ENCODE measurements at regions not wholly inside any gene's neighbourhood (a gene's known extent, or its start where the extent isn't known, plus 50 kb on each side); places are given as distances from the start of the nearest gene placed in this dataset.
"Not testable (repeated sequence)": the region's sequence is repeated elsewhere in the genome, so short reads cannot be mapped to it uniquely, and the experiment has no call there.

DNA sequence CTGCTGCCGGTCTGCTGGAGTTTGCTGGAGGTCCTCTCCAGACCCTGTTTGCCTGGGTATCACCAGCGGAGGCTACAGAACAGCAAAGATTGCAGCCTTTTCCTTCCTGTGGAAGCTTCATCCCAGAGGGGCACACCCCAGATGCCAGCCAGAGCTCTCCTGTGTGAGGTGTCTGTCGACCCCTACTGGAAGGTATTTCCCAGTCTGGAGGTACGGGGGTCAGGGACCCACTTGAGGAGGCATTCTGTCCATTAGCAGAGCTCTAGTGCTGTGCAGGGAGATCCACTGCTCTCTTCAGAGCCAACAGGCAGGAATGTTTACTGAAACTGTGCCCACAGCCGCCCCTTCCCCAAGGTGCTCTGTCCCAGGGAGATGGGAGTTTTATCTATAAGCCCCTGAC is 823.1 kb upstream of the HS3ST5 start:
- H3K9me3 Mint-ChIP-seq; H3K4me1 Mint-ChIP-seq; H3K27me3 Mint-ChIP-seq (ENCODE audit: low read depth, poor library complexity); H3K27ac Mint-ChIP-seq; H3K36me3 Mint-ChIP-seq (ENCODE audit: low read depth); DNase-seq; H3K4me3 Mint-ChIP-seq: not testable (repeated sequence)
- TF ChIP-seq, protein P1, sequence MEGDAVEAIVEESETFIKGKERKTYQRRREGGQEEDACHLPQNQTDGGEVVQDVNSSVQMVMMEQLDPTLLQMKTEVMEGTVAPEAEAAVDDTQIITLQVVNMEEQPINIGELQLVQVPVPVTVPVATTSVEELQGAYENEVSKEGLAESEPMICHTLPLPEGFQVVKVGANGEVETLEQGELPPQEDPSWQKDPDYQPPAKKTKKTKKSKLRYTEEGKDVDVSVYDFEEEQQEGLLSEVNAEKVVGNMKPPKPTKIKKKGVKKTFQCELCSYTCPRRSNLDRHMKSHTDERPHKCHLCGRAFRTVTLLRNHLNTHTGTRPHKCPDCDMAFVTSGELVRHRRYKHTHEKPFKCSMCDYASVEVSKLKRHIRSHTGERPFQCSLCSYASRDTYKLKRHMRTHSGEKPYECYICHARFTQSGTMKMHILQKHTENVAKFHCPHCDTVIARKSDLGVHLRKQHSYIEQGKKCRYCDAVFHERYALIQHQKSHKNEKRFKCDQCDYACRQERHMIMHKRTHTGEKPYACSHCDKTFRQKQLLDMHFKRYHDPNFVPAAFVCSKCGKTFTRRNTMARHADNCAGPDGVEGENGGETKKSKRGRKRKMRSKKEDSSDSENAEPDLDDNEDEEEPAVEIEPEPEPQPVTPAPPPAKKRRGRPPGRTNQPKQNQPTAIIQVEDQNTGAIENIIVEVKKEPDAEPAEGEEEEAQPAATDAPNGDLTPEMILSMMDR (IDR thresholded peaks at IDR 0.05): peak; percentile 9

DNA sequence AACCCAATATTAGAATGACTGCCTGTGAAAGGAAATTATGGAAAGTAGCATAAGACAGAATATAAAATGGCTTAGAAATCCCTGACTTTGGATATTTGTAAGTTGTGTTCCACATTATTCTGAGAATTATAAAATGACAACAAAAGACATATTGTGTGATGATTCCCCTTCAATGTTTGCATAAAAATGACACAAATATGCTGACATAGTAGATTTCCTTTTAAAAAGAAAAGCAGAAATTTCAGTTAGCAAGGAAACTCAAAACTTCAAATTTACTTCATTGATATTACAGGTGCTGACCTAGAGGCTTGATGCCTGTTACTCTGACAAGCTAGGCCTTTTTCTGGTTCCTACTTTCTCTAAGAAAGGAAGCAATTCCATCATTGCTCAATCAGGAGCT is 816.9 kb upstream of the HS3ST5 start:
- TF ChIP-seq, protein P1 (IDR thresholded peaks at IDR 0.05): no peak
- no peaks in the 10 kb centered on the region for H3K36me3 Mint-ChIP-seq (ENCODE audit: low read depth)
- no peak overlapping the region for H3K27ac Mint-ChIP-seq
- peaks cover 8% of the 10 kb centered on the region for H3K9me3 Mint-ChIP-seq
- no peaks in the 10 kb centered on the region for H3K4me1 Mint-ChIP-seq
- DNase-seq: no peak
- no peaks in the 10 kb centered on the region for H3K27me3 Mint-ChIP-seq (ENCODE audit: low read depth, poor library complexity)
- H3K4me3 Mint-ChIP-seq: no peak overlapping the region

DNA sequence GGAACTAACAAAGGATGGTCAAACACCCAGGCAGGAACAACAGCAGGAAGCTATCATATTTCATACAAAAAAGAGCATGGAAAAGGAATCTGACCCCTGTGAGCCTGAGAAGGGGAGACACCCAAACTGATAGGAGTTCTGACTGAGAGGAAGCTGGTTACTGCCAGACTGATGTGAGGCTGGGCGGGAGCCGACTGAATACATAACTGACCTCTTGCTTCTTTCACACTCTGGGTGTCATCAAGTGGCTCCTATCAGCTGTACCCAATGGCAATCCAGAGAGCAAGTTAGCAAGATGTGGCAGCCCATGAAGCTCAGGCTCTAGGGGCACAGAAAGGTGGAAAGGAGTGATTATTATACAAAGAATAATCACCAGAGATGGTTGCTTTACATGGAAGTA is 795.1 kb upstream of the HS3ST5 start:
- H3K27ac Mint-ChIP-seq: no peak overlapping the region
- no peaks in the 10 kb centered on the region for H3K4me1 Mint-ChIP-seq
- TF ChIP-seq, protein P1 (IDR thresholded peaks at IDR 0.05): no peak
- no peaks in the 10 kb centered on the region for H3K36me3 Mint-ChIP-seq (ENCODE audit: low read depth)
- H3K27me3 Mint-ChIP-seq (ENCODE audit: low read depth, poor library complexity): no peaks in the 10 kb centered on the region
- no peak for DNase-seq
- H3K4me3 Mint-ChIP-seq: no peak overlapping the region
- H3K9me3 Mint-ChIP-seq: no peaks in the 10 kb centered on the region

DNA sequence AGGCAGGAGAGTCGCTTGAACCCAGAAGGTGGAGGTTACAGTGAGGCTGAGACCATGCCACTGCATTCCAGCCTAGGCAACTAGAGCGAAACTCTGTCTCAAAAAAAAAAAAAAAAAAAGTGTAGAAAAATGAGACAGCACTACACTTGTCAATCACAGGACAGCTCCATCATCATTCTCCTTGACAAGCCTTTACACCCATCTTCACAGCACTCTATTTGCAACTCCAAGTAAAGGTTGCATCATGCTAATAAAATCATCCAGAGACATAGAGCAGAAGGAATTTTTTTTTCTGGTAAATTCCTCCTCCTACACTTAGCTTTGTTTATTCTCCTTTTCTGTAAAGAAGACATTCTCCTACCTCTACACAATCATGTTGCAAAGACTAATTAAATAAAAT is 791.0 kb upstream of the HS3ST5 start:
- Mint-ChIP-seq H3K27ac (no peak overlapping the region), H3K4me1 (no peaks in the 10 kb centered on the region), H3K4me3 (no peak overlapping the region), H3K9me3 (no peaks in the 10 kb centered on the region), H3K27me3 (ENCODE audit: low read depth, poor library complexity) (no peaks in the 10 kb centered on the region), H3K36me3 (ENCODE audit: low read depth) (no peaks in the 10 kb centered on the region)
- TF ChIP-seq, protein P1 (IDR thresholded peaks at IDR 0.05): no peak
- DNase-seq: no peak

DNA sequence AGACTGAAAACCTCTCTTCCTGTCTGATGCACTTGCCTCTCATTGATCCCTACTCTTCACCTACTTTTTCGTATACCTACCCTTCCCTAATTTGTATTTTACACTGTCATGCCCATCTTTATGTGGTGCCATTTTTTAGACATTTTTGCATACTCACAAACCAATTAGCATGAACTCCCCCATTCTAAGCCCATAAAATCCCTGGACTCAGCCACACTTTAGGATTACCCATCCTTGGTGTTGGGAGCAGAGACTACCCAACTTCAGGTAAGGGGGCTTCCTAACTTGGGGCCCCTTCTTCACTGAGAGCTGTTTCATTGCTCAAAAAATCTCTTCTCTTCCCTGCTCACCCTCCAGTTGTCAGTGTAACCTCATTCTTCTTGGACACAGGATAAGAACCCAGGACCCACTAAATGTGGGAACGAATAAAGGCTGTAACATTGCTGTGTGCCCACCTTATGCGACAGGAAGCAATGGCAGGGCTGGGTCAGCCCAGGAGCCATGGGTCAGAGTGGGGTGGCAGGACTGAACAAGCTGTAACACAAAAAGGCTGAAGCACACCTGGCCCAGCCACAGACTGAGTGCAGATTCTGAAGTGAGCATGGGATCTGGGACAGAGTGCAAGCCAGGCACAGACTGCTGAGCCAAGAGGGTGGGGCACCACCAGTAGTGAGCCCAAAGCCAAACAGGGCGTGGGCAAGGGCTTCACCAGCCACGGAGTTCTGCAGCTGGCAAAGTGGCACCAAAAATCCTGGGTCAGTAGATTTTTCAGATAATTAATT is 789.1 kb upstream of the HS3ST5 start:
- Mint-ChIP-seq H3K27ac (no peak overlapping the region), H3K4me1 (no peaks in the 10 kb centered on the region), H3K27me3 (ENCODE audit: low read depth, poor library complexity) (no peaks in the 10 kb centered on the region), H3K36me3 (ENCODE audit: low read depth) (no peaks in the 10 kb centered on the region), H3K4me3 (no peak overlapping the region), H3K9me3 (no peaks in the 10 kb centered on the region)
- no peak for DNase-seq
- TF ChIP-seq, protein P1 (IDR thresholded peaks at IDR 0.05): no peak

DNA sequence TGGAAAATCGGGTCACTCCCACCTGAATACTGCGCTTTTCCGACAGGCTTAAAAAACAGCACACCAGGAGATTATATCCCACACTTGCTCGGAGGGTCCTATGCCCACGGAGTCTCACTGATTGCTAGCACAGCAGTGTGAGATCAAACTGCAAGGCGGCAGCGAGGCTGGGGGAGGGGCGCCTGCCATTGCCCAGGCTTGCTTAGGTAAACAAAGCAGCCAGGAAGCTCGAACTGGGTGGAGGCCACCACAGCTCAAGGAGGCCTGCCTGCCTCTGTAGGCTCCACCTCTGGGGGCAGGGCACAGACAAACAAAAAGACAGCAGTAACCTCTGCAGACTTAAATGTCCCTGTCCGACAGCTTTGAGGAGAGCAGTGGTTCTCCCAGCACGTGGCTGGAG is 778.7 kb upstream of the HS3ST5 start:
- not testable (repeated sequence) for H3K27me3 Mint-ChIP-seq (ENCODE audit: low read depth, poor library complexity)

More for the DNA sequence above, 778.7 kb upstream of the HS3ST5 start:
- peaks cover 21% of the 10 kb centered on the region for H3K9me3 Mint-ChIP-seq
- H3K27ac Mint-ChIP-seq; H3K36me3 Mint-ChIP-seq (ENCODE audit: low read depth); H3K4me3 Mint-ChIP-seq; DNase-seq; H3K4me1 Mint-ChIP-seq: not testable (repeated sequence)
